GM18868 (cell line): ENCODE measurements at regions not wholly inside any gene's neighbourhood (a gene's known extent, or its start where the extent isn't known, plus 50 kb on each side); places are given as distances from the start of the nearest gene placed in this dataset.

ENCODE experiments used
- ATAC-seq: cut with Tn5 transposase; IDR thresholded peaks from one replicate; pipeline ENCODE4 v1.9.1; 2021; ENCODE audit warnings: mild to moderate bottlenecking, moderate library complexity; ENCODE audit not compliant: unreplicated experiment

GRCh38 chr3:194277786-194278130, 73.4 kb downstream of the CPN2 start:
- ATAC-seq = no peak

- ATAC-seq = no peak
Observed at GRCh38 chr3:194278186-194278845, 72.8 kb downstream of the CPN2 start.

- no peak for ATAC-seq
Observed at GRCh38 chr3:194279101-194279500, 72.0 kb downstream of the CPN2 start.

- ATAC-seq = no peak
Observed at GRCh38 chr3:194279701-194280360, 71.3 kb downstream of the CPN2 start.

- ATAC-seq = no peak
Observed at GRCh38 chr3:194280777-194281176, 70.4 kb downstream of the CPN2 start.

GRCh38 chr3:194281306-194281705, 69.8 kb downstream of the CPN2 start:
- no peak for ATAC-seq

- no peak for ATAC-seq
Observed at GRCh38 chr3:194281766-194282165, 69.4 kb downstream of the CPN2 start.

GRCh38 chr3:194282436-194283122, 68.5 kb downstream of the CPN2 start:
- no peak for ATAC-seq

- no peak for ATAC-seq
Observed at GRCh38 chr3:194283221-194284006, 67.7 kb downstream of the CPN2 start.

- ATAC-seq = no peak
Observed at GRCh38 chr3:194284351-194284750, 66.8 kb downstream of the CPN2 start.

GRCh38 chr3:194285024-194285849, 65.9 kb downstream of the CPN2 start:
- no peak for ATAC-seq

- ATAC-seq = no peak
Observed at GRCh38 chr3:194285850-194286197, 65.3 kb downstream of the CPN2 start.

GRCh38 chr3:194286375-194287146, 64.6 kb downstream of the CPN2 start:
- no peak for ATAC-seq

- no peak for ATAC-seq
Observed at GRCh38 chr3:194287374-194287773, 63.8 kb downstream of the CPN2 start.

- ATAC-seq = no peak
Observed at GRCh38 chr3:194287977-194288706, 63.0 kb downstream of the CPN2 start.
